ENCODE measurements at regions not wholly inside any gene's neighbourhood (a gene's known extent, or its start where the extent isn't known, plus 50 kb on each side); places are given as distances from the start of the nearest gene placed in this dataset.

DNA sequence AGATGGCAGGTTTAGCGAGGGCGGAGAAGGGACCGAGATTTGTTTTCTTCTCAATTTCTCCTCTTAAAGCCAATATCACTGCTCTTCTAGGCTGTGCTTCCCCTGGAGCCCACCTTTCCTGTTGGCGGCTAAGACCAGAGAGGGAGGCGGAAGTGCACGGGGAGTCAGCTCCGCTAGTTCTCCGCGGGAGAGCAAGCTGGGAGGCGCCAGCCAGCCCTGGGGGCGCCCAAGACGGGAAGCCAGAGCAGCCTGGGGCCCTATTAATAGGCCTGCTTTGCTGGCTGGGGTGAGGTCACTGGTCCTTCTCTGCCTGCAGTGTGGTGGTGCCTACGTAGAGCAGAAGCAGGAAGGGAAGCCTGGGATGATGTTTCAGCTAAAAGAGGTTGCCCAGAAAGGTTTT lies 61.6 kb downstream of the LSM5 start:
- DNase-seq (ENCODE audit: low spot score): no peak

DNA sequence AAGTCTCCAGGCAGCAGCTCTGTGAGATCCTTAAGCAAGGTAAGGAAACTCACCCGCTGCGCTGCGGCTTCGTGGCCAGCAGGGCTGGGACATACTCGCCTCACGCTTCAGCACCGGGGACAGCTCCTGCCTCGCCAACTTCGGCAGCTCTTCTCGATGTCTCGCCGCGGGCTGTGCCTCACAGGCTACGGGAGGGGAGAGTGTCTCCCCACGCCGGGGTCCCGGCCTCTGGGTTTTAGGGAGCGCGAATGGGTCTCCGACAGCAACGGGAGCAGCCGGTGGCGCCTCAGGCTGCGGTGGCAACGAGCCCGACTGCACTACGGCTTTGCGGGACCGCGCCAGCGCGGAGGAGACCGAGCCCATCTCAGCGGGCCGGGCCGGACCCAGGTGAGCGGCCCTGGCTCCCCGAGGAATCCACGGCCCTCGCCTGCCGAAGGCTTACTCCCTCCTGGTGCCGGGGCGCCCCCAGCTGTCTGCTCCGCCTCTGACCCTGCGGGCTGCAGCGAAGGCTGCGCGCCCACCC lies 62.4 kb downstream of the LSM5 start:
- peak; percentile 40 for DNase-seq (ENCODE audit: low spot score)

DNA sequence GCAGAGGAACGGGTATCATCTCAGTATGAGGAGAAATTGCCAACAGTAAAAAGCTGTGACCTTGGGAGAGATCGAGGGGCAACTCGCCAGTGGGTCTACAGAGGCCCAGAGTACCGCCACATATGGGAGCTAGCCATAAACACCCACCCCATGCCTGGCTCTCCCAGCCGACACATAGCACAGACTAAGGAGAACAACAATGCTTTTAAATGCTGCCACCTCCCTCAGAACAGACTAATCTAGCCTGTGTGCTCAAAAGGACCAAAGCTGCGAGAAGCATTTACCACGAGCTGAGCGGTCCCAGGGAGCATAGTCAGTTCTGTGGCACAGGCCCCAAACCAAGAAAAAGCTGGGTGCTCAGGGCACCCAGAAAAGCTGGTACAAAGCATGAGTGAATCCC lies 73.3 kb downstream of the LSM5 start:
- DNase-seq (ENCODE audit: low spot score): no peak

DNA sequence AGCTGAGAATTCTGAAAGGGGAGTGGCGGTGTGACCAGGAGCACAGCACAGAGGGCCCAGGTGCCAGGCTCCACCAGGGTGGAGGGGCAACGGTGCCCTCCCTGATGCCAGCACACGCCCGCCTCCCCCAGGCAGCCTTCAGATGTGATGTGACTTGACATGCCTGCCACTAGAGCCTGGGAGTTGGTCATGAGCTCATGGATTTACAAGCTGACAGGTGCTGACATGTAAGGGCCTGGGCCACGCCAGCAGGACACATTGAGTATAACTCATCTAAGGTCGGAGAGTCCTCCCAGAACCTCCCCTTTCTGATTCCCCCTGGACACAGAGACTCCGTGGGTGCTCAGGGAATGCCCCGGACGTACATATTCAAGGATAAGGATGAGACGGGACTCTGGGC lies 74.2 kb downstream of the LSM5 start:
- DNase-seq (ENCODE audit: low spot score): no peak

DNA sequence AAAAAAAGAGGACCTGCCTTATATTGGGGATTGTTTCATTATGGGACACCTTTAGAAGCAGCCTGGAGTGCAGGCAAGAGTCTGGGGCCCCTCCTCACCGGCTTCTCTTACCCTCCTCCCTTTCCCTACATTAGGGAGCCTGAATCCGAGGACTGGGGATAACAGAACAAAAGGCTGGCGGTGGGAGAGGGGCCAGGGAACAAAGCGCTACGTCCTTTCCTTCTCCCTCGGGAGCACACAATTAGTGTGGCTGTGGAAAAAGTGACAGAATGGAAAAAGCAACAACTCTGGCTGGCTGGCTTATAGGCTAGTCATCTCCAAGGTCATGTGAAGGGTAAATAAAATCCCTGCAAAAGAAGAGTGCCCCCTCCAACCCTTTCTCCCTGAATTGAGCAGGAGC lies 74.7 kb downstream of the LSM5 start:
- no peak for DNase-seq (ENCODE audit: low spot score)

DNA sequence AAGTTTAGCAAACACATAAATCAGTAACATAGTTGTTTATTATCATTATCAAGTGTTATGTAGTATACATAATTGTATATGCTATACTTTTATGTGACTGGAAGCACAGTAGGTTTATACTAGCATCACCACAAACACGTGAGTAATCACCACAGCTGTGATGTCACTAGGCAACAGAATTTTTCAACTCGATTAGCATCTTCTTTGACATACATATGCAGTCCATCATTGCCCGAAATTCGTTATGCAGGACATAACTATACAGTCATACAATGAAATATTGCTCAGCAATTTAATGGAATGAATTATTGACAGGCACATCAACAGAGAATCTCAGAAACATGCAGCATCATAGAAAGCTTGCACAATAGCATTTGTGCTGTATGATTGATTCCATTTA lies 77.7 kb downstream of the LSM5 start:
- DNase-seq (ENCODE audit: low spot score): no peak

DNA sequence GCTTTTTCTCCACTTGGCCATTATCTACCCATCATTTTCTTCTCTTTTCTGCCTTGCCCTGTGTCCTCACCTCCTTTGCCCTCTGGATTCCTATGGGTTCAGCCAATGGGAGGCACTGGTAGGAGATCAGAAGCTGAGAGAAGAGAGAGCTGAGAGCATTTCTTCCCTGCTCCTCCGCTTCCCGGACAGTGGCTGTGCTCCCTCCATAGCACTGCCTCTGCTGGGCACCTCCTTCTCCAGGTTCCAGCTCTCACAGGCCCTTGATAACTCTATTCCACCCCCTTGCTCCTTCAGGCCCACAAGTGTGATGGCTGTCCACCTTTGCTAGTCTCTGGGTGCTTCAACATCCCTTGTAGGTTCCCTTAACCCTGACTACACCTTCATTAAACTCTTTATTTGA lies 79.6 kb downstream of the LSM5 start:
- no peak for DNase-seq (ENCODE audit: low spot score)

DNA sequence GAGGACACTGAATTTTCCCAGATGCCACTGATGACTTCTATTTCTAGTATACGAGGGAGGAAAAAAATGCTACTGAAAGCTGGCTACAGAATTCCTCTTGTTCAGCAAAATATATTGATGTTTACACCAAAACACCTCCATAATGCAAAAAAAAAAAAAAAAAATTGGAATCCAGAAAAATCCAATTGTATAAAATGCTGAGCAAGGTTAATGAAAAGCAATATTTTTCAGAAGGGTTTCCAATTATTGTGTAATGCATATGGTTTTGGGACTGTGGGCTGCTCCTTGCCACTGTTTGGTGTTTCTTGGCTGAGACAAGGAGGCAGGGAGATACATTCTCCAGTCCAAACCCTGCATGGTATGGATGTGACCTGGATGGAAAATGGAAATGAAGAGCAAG lies 83.8 kb downstream of the LSM5 start:
- DNase-seq (ENCODE audit: low spot score): no peak

DNA sequence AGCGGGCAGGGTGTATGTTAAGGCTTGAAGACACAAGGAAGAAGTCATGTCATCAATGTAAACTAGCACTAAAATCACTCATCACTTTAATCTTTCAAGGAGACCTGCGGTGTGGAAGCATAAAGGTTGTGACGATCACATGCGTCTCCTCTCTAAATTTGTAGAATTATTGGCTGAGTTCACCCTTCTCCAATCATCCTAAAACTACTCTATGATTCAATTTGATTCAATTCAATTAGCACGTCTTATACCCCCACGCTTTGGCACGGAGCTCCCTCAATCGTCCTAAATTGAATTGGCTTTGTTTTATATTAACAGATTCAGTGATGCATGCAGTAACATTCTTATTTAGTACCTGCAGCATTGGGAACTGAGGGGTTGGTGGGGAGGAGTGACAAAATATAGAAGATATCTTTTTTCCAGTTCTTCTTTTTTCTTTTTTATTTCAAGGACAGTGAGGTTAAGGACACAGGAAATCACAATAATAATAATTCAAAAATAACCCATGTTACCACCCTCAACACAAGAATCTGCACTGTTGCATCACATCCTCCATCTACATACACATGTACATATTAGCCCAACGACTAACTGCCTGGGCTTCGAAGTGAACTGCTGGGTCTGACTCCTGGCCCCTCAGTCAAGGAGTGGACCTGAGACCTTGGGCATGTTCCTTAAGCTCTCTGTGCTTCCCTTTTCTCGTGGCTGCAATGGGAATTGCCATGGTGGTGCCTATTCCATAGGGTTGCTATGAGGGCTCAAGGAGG lies 86.5 kb downstream of the LSM5 start:
- no peak for DNase-seq (ENCODE audit: low spot score)

DNA sequence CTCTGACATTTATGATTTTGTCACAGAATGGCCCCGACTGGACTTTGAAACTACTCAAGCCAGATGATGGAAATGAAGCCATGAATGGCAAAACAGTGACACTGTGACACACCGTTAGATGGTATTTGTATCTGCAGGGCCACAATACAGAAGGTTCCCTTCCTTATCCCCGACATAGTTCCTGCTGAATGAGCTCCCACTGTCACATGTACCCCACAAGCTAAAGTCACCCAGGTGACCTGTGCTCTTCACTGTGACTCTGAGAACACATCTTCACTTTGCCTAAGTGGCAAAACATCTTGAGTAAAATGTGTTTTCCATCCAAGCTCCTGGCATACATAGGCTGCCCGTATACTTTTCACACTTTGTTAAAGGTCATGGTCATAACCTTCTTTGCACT lies 89.5 kb downstream of the LSM5 start:
- no peak for DNase-seq (ENCODE audit: low spot score)

DNA sequence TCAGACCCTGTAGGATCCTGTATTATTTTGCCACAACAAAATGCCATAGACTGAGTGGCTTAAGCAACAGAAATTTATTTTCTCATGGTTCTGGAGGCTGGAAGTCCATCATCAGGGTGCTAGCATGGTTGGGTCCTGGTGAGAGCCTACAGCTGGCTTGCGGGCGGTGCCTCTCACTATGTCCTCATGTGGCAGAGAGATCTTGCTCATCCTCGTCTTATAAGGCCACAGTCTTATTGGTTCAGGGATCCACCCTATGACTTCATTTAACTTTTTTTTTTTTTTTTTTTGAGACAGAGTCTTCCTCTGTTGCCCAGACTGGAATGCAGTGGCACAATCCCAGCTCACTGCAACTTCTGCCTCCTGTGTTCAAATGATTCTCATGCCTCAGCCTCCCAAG lies 90.9 kb downstream of the LSM5 start:
- DNase-seq (ENCODE audit: low spot score): no peak

DNA sequence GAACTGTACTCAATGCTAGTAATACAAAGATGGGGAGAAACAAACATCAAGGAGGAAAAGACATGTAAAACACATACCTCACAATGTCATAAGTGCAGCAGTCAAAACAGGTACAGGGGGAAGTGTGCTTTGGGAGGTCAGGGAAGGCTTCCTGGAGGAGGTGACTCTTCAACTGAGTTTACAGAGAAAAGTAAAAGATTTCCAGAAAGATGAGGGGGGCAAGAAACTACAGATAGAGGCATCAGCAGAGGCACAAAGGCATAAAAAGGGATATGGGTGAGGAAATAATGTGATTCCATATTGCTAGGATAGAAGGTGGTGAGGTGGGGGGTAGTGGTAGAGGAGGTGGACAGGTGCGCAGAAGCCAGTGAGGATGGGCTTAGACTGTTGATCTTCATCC lies 95.0 kb downstream of the LSM5 start:
- DNase-seq (ENCODE audit: low spot score): no peak

DNA sequence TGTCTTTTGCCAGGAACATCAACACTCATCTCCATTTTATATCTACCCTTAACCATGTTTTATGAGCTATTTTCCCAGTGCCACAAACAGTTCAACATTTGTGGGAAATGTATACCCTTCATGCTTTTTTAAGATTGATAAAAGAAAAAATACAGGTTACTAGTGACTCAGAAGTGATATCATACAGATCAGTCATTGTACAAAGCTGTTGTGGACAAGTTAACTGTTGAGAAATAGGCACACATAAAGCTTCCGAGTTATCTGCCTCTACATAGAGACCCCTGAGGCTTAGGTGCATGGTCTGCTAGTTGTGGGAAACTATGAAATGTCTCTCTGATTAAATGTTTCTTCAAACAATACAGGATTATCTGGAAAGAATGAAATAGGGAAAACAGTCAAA lies 96.3 kb downstream of the LSM5 start:
- no peak for DNase-seq (ENCODE audit: low spot score)

DNA sequence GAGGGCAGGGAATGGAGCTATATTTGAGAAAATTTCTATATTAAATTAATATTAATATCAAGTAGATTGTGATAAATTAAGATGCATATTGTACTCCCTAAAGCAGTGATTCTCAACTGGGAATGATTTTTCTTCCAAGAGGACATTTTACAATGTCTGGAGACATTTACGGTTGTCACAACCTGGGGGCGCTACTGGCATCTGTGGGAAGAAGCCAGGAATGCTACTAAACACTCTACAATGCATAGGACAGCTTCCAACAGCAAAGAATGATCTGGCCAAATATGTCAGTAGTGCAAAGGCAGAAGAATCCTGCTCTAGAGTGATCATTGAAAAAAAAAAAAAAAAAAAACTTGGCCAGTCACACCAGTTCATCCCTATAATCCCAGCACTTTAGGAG lies 100.0 kb downstream of the LSM5 start:
- DNase-seq (ENCODE audit: low spot score): no peak

DNA sequence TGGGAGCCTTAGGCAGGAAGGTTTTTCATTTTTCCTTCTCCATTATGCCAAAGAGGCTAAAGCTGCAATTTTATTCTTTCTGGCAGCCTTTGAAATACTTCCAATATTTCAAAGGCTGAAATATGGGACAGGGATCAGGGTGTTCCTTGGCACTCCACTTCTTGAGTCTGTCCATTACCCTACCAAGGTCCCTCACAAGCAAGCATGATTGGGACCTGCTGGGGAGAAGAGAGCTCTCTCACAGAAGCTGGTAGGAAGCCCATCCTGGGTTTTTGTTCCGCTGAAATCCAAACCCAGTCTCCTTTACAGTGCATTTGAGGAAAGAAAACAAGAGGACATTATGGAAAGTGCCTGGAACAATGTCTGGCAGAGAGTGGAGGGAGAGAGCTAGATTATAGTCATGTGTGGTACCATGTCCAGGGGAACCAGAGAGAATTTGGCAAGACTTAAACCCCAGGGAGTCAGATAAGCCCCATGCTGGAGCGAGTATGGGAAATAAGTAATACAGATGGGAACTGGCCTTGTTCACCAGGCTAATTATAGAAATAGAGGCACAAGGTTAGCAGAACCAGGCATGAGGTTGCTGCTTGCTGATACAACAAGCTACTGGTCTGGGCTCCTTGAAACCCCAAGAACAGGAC lies 104.7 kb downstream of the LSM5 start:
- DNase-seq (ENCODE audit: low spot score): no peak

DNA sequence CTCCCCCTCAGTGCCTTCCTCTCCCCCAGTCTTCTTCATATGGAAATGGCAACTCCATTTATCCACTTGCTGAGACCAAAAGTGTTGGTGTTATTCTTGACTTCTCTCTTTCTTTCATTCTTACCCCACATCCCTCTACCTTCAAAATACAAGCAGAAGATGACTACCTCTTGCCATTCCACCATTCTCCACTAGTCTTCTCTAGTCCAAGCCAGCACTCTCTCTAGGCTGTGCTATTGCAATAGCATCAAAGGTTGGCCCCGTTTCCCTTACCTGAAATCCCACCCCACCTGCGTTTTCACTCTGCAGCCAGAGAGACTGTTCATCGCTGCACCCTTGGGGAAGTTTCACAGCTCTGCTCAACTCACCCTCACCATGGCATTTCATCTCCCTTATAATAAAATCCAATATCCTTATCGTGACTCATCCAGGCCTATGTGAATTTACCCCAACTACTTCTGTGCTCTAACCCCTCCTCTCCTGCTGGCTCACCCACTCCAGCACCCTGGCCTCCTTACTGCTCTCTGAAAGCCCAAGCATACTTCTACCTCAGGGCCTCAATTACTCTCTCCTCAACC lies 109.1 kb downstream of the LSM5 start:
- peak; percentile 21 for DNase-seq (ENCODE audit: low spot score)

DNA sequence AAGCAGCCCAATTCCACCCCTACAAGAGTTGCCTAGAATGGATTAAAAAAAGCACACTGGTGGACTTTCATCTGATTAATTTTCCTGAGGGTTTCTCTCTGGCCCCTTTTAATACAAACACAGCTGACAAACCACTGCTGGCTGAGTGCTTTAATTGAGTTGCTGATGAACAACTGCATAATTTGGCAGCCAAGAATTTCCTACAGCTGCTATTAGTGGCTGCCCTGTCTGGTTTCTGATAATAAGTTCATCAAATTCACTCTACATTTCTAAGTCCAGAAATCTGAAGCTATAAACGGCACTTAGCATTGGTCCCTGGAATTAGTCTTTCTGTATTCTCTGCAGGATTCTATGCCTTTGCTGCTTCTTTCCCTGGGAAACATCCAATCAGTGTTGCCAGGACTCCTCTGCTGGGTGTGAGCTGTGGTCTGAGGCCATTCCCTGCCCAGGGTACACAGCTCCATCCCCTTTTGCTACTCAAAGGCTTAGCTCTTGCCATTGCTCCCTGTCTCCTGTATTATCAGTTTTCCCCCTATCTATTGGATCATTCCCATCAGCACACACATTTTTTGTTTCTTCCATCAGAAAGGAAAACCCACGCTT lies 110.6 kb downstream of the LSM5 start:
- DNase-seq (ENCODE audit: low spot score): no peak

DNA sequence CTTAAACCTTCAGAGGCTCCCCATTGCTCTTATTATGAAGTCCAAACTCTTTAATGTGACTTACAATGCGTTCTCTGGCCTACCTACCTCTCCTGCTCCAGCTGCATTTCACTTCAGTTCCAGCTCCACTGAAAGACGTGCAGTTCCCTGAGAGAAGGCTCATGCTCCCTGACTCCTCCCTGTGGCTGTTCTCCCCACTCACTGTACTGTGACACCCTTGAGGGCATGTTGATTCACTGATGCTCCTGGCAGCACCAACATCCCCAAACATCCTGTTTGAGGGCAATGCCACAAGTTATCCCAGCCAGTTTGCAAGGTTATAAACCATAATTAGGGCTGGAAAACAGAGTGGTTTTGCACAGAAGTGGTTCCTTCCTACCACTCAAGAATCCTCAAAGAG lies 111.2 kb downstream of the LSM5 start:
- no peak for DNase-seq (ENCODE audit: low spot score)

DNA sequence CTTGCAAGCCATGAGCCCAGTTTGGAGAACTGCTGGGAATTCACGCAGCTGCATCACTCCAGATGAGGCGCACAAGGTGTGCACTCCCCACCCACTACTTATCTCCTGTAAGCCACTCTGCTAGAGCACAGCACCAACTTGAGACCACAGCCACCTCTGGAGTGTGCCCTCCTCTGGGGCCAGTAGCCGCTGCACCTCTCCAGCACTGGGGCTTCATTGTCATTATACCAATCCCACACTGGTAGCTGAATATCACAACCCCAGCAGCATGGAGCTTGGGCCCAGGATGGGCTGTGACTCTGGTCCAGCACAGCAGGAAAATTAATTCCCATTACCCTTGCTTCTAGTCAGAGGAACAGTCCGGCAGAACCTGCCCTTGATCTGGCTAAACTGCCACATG lies 125.6 kb downstream of the LSM5 start:
- no peak for DNase-seq (ENCODE audit: low spot score)

DNA sequence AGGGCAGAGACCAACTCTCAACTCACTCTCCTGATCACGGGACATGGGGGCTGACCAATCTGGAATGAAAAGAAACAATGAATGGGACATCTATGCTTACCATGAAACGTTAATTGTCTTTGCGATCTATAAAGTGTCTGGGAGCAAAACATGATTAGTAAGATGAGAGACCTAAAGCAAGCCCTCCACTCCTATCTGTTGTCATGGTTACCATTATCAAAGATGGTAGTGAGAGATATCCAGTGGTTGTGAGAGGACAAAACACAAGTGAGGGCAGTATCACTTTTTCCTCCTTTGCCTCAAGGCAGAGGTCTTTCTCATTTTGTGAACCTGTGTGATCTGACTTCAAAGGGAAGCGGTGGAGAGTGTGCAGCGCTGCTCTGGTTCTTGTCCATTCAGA lies 130.1 kb downstream of the LSM5 start:
- DNase-seq (ENCODE audit: low spot score): no peak

DNA sequence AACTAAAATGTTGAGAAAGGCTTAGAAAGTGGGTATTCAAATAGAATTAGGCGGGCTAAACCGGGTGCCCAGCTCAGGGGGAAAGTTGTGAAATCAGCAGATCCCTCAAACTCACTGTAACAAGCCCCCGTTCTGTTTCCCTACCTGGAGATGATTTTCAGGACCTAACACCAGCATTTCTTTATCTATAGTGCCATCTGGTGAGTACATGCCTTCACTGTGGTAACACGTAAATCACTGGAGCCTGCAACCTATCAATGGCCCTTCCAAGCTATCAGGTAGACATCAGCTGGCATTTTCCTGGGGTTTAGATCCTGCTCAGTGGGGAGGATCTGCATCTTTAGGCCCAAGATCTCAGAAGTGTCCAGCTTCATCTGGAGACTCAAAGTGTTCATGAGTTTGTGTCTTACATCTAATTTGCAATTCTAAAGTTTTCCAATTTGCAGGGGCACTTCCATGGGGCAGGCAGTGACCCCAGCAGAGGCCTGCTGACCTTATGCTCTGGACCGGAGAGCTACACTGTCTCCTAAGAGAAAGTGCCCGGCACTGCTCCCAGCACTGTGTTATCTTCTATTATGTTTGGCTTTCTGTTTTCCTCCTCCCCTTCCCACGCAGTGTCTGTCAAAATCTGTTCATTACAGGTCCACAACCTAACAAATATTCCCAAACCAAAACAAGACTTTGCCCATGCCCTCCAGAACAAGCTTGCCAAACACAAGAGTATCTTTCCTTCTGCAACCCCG lies 132.5 kb downstream of the LSM5 start:
- DNase-seq (ENCODE audit: low spot score): peak; percentile 33

DNA sequence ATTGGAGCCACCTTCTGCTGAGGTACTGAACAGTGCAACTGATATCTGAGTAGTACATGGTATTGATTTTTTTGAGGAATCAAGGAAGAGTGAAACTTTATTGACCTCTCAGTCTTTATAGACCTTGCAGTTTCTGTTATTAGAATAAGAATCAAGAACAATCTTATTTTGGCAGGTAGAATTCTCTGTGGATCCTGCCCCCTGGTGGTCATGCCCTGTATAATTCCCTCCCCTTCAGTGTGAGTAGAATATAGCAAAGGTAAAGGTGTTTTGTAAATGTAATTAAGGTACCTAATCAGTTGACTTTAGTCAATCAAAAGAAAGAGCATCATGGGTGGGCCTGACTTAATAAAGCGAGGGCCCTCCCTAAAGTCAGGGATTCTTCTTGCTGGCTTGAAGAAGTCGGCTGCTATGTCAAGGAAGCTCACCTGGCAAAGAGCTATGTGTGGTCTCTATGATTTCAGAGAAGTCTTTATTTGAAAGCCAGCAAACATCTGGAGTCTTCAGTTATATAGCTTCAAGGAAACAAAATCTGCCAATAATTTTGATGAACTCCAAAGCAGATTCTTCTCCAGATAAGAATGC lies 142.8 kb downstream of the LSM5 start:
- DNase-seq (ENCODE audit: low spot score): peak; percentile 53

Data from NAMALWA (cell line).